CD8-positive, alpha-beta memory T cell (primary cell): ENCODE measurements at regions not wholly inside any gene's neighbourhood (a gene's known extent, or its start where the extent isn't known, plus 50 kb on each side); places are given as distances from the start of the nearest gene placed in this dataset.
"Not testable (repeated sequence)": the region's sequence is repeated elsewhere in the genome, so short reads cannot be mapped to it uniquely, and the experiment has no call there.

Source experiments
- CTCF ChIA-PET: fragments of 350-600 bp; sonication (Branson Sonifier 250); formaldehyde crosslinking; loops from one replicate; lab custom pipeline; 2021; ENCODE audit warnings: antibody characterized with exemption; lab: Charles Lee
- POLR2A ChIA-PET: fragments of 350-600 bp; sonication (Branson Sonifier 250); formaldehyde crosslinking; loops from one replicate; lab custom pipeline; 2021; ENCODE audit warnings: antibody characterized with exemption; lab: Charles Lee
- DNase-seq, 5 donors: peaks; one replicate each; pipeline versions ENCODE4 v3.0.0 to v3.0.0-alpha.2; 2020 to 2022; ENCODE audit warnings: mixed read lengths in 1 of 5
- H3K27ac ChIP-seq: one replicate; pipeline ENCODE4 v1.7.0; 2013; ENCODE audit warnings: low read depth, mild to moderate bottlenecking, low read length, moderate library complexity
- H3K27me3 ChIP-seq: 2 replicates; pipeline ENCODE4 v1.7.0; 2013; ENCODE audit warnings: low read length, mild to moderate bottlenecking; ENCODE audit not compliant: insufficient read depth, poor library complexity, severe bottlenecking
- H3K36me3 ChIP-seq: 2 replicates; pipeline ENCODE4 v1.7.0; 2013; ENCODE audit warnings: mild to moderate bottlenecking, low read length, moderate library complexity; ENCODE audit not compliant: insufficient read depth
- H3K4me1 ChIP-seq: 2 replicates; pipeline ENCODE4 v1.7.0; 2013; ENCODE audit warnings: mild to moderate bottlenecking, low read length, moderate library complexity; ENCODE audit not compliant: insufficient read depth
- H3K4me3 ChIP-seq: 2 replicates; pipeline ENCODE4 v1.7.0; 2013; ENCODE audit warnings: mild to moderate bottlenecking, low read length
- H3K9me3 ChIP-seq: 2 replicates; pipeline ENCODE4 v1.7.0; 2013; ENCODE audit warnings: mild to moderate bottlenecking, low read length
- H3K27ac Mint-ChIP-seq, 8 donors: one replicate each; pipeline ENCODE4 v1.8.0; 2020 to 2021; ENCODE audit warnings: mixed read lengths in 8 of 8, mild to moderate bottlenecking in 6 of 8, inconsistent platforms in 3 of 8, moderate library complexity in 3 of 8
- H3K27me3 Mint-ChIP-seq, 2 donors: one replicate each; pipeline ENCODE4 v1.8.0; 2020 to 2021; ENCODE audit warnings: mixed read lengths in 2 of 2, mild to moderate bottlenecking in 1 of 2, moderate library complexity in 1 of 2
- H3K36me3 Mint-ChIP-seq, 3 donors: one replicate each; pipeline ENCODE4 v1.8.0; 2020 to 2021; ENCODE audit warnings: mixed read lengths in 3 of 3, inconsistent platforms in 1 of 3, mild to moderate bottlenecking in 1 of 3
- H3K4me1 Mint-ChIP-seq, 3 donors: one replicate each; pipeline ENCODE4 v1.8.0; 2020 to 2021; ENCODE audit warnings: mixed read lengths in 3 of 3, inconsistent platforms in 1 of 3, mild to moderate bottlenecking in 1 of 3
- H3K4me3 Mint-ChIP-seq, 7 donors: one replicate each; pipeline ENCODE4 v1.8.0; 2020 to 2021; ENCODE audit warnings: mixed read lengths in 7 of 7, mild to moderate bottlenecking in 6 of 7, moderate library complexity in 4 of 7, inconsistent platforms in 2 of 7
- H3K9me3 Mint-ChIP-seq, 5 donors: one replicate each; pipeline ENCODE4 v1.8.0; 2020 to 2022; ENCODE audit warnings: mixed read lengths in 5 of 5, mild to moderate bottlenecking in 3 of 5, moderate library complexity in 2 of 5, inconsistent platforms in 1 of 5

DNA sequence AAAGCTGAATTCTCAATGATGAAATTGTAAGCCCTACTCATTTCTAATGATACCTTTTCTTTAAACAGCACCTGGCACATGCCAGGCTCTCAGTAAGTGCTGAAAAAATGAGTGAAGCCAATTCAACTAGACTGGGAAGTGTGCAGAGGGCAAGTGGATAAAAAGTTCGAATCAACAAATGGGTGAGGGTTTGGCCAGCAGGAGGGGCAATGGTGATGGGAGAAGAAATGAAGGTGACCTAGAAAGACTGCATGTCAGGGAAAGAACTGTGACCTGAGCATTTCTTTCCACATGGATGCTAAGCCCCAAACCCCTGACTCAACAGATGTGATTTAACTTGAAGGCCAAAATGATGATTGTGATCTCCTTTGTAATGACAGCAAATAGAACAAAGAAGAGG is 54.6 kb downstream of the DKK1 start:
- no peak overlapping the region for H3K4me3 Mint-ChIP-seq
- Histone ChIP-seq H3K4me1 (no peaks in the 10 kb centered on the region), H3K9me3 (no peaks in the 10 kb centered on the region), H3K4me3 (no peak overlapping the region), H3K27me3 (no peaks in the 10 kb centered on the region), H3K27ac (no peak overlapping the region), H3K36me3 (no peaks in the 10 kb centered on the region)
- ChIA-PET POLR2A (no interaction called here), CTCF (no interaction called here)
- no peak overlapping the region for H3K27ac Mint-ChIP-seq
- peaks cover 4 to 20% (median 8%) of the 10 kb centered on the region in 5 donors for H3K9me3 Mint-ChIP-seq
- H3K36me3 Mint-ChIP-seq: no peaks in the 10 kb centered on the region
- no peaks in the 10 kb centered on the region for H3K4me1 Mint-ChIP-seq
- peaks cover 0 to 2% of the 10 kb centered on the region in 2 donors for H3K27me3 Mint-ChIP-seq
- no peak for DNase-seq

- H3K36me3 ChIP-seq, H3K4me1 Mint-ChIP-seq, H3K27me3 ChIP-seq, H3K27me3 Mint-ChIP-seq, H3K4me3 Mint-ChIP-seq, DNase-seq, H3K4me1 ChIP-seq, CTCF ChIA-PET, H3K27ac Mint-ChIP-seq, H3K9me3 ChIP-seq, H3K36me3 Mint-ChIP-seq, POLR2A ChIA-PET, H3K27ac ChIP-seq, H3K4me3 ChIP-seq: not testable (repeated sequence)
- H3K9me3 Mint-ChIP-seq: peaks cover 4 to 21% (median 9%) of the 10 kb centered on the region in 5 donors
These were observed 60.1 kb downstream of the DKK1 start for GRCh38 chr10:52374207-52374606.

- H3K36me3 ChIP-seq: no peaks in the 10 kb centered on the region
- H3K4me3 ChIP-seq: no peak overlapping the region
- H3K27ac ChIP-seq: no peak overlapping the region
- ChIA-PET POLR2A (no interaction called here), CTCF (no interaction called here)
- peaks cover 0 to 2% of the 10 kb centered on the region in 2 donors for H3K27me3 Mint-ChIP-seq
- H3K27ac Mint-ChIP-seq: no peak overlapping the region
- H3K9me3 Mint-ChIP-seq: peaks cover 4 to 20% (median 11%) of the 10 kb centered on the region in 5 donors
- H3K27me3 ChIP-seq: no peaks in the 10 kb centered on the region
- H3K4me3 Mint-ChIP-seq: no peak overlapping the region
- no peak for DNase-seq
- H3K4me1 ChIP-seq: no peaks in the 10 kb centered on the region
- no peaks in the 10 kb centered on the region for H3K4me1 Mint-ChIP-seq
- no peaks in the 10 kb centered on the region for H3K9me3 ChIP-seq
- H3K36me3 Mint-ChIP-seq: peaks cover 0 to 1% (median 0%) of the 10 kb centered on the region in 3 donors
These were observed 62.7 kb downstream of the DKK1 start for GRCh38 chr10:52376694-52377354.

DNA sequence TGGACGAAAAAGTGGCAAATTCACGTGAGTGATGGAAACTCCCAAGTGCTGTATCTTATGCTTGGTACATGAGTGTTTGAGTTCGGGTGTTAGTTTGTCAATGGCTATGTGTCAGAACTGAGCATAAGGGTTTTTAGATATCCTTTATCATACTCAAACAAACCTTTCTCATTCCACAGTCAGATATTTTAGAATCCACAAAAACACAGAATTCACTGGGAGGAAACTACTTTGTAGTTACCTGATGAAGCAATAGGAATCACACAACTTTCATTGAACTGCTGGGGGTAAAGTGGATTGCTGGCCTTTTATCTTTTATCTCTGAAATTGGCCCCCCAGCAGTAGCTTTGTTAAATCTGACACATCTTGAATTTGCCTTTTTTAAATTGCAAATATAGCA is 64.0 kb downstream of the DKK1 start:
- H3K36me3 Mint-ChIP-seq: peaks cover 0 to 1% (median 0%) of the 10 kb centered on the region in 3 donors
- H3K27ac Mint-ChIP-seq: no peak overlapping the region
- Histone ChIP-seq H3K27me3 (no peaks in the 10 kb centered on the region), H3K36me3 (no peaks in the 10 kb centered on the region), H3K27ac (no peak overlapping the region), H3K4me3 (no peak overlapping the region), H3K4me1 (no peaks in the 10 kb centered on the region), H3K9me3 (no peaks in the 10 kb centered on the region)
- H3K9me3 Mint-ChIP-seq: peaks cover 4 to 12% (median 11%) of the 10 kb centered on the region in 5 donors
- no peaks in the 10 kb centered on the region for H3K27me3 Mint-ChIP-seq
- ChIA-PET CTCF (no interaction called here), POLR2A (no interaction called here)
- H3K4me1 Mint-ChIP-seq: no peaks in the 10 kb centered on the region
- no peak for DNase-seq
- no peak overlapping the region for H3K4me3 Mint-ChIP-seq

DNA sequence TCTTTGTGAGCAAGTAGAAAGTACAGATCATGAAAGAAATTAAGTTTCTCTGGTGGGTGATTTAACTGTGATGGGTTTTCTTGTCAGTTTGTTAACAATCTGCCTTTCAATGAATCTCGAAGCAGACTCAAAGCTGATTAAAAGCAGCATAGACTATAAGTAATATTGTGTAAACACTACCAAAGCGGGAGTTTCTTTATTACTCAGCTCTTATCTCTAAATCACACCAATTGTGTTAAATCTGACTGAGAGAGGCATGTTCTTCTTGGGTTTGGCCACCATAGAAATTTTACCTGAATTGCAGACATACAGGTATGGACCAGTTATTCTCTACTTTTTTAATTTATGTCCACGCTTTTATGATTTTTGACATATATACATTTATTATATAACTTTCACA is 65.2 kb downstream of the DKK1 start:
- no peaks in the 10 kb centered on the region for H3K27me3 Mint-ChIP-seq
- no peak overlapping the region for H3K4me3 Mint-ChIP-seq
- no peak overlapping the region for H3K27ac Mint-ChIP-seq
- H3K4me1 Mint-ChIP-seq: no peaks in the 10 kb centered on the region
- peaks cover 5 to 17% (median 11%) of the 10 kb centered on the region in 5 donors for H3K9me3 Mint-ChIP-seq
- ChIA-PET CTCF (no interaction called here), POLR2A (no interaction called here)
- Histone ChIP-seq H3K4me3 (no peak overlapping the region), H3K9me3 (no peaks in the 10 kb centered on the region), H3K27ac (no peak overlapping the region), H3K36me3 (no peaks in the 10 kb centered on the region), H3K4me1 (no peaks in the 10 kb centered on the region), H3K27me3 (no peaks in the 10 kb centered on the region)
- no peak for DNase-seq
- peaks cover 0 to 1% (median 0%) of the 10 kb centered on the region in 3 donors for H3K36me3 Mint-ChIP-seq

DNA sequence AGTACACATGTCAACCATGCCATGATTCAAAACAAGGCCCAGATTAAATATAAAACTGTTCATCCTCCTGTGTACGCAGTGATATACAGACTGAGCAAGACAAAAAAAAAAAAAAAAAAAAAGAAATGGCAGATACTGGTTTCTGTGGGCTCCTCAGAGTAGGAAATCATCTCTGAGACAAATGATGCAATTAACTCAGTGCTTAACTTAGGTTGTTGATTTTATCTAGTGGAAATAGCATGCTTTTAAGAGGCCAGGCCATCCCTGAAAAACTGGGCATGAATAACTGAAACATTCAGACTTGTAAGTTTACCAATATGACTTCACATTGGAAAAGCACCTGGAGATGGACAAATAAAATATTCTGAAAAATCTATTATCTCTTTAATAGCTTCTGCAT is 69.0 kb downstream of the DKK1 start:
- Histone ChIP-seq H3K4me3 (no peak overlapping the region), H3K4me1 (no peaks in the 10 kb centered on the region), H3K36me3 (no peaks in the 10 kb centered on the region), H3K27me3 (no peaks in the 10 kb centered on the region), H3K9me3 (no peaks in the 10 kb centered on the region), H3K27ac (no peak overlapping the region)
- ChIA-PET POLR2A (no interaction called here), CTCF (interaction anchor here (1.6 kb wide), 1 partner anchor 16 kb away, joined by 4 read pairs; no protein-coding TSS in a partner anchor)
- Mint-ChIP-seq H3K27me3 (no peaks in the 10 kb centered on the region), H3K4me1 (no peaks in the 10 kb centered on the region), H3K4me3 (no peak overlapping the region), H3K9me3 (peaks cover 2 to 7% (median 5%) of the 10 kb centered on the region in 5 donors), H3K27ac (no peak overlapping the region), H3K36me3 (no peaks in the 10 kb centered on the region)
- DNase-seq: no peak

DNA sequence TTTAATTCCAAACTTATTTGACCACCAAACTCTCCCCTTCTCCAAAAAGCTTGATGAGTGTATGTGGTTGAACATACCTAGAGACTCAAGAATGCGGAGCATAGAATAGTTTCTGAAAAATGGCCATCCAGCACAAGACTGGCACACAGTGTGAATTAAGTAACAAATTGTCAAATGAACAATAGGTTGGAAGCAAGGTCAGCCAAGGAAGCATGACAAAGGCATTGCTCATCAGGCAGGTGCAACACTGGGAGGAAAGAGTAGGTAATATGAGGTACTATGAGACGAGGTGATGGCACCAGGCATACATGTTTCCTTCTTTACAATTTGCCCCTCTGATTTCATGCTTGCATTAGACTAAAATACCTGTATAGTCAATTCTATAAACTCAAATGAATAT is 73.7 kb downstream of the DKK1 start:
- H3K9me3 ChIP-seq: no peaks in the 10 kb centered on the region
- POLR2A ChIA-PET: no interaction called here
- H3K27me3 Mint-ChIP-seq: no peaks in the 10 kb centered on the region
- DNase-seq: no peak
- no peaks in the 10 kb centered on the region for H3K4me1 Mint-ChIP-seq
- H3K4me1 ChIP-seq: no peaks in the 10 kb centered on the region
- H3K27ac ChIP-seq: no peak overlapping the region
- H3K9me3 Mint-ChIP-seq: peaks cover 0 to 24% (median 7%) of the 10 kb centered on the region in 5 donors
- no peaks in the 10 kb centered on the region for H3K27me3 ChIP-seq
- CTCF ChIA-PET: no interaction called here
- H3K4me3 Mint-ChIP-seq: no peak overlapping the region
- H3K27ac Mint-ChIP-seq: no peak overlapping the region
- no peak overlapping the region for H3K4me3 ChIP-seq
- no peaks in the 10 kb centered on the region for H3K36me3 ChIP-seq
- no peaks in the 10 kb centered on the region for H3K36me3 Mint-ChIP-seq

- no peak overlapping the region for H3K4me3 ChIP-seq
These were observed 76.3 kb downstream of the DKK1 start for GRCh38 chr10:52390388-52390787.

More at GRCh38 chr10:52390388-52390787, 76.3 kb downstream of the DKK1 start:
- Histone ChIP-seq H3K27ac (no peak overlapping the region), H3K27me3 (no peaks in the 10 kb centered on the region), H3K9me3 (no peaks in the 10 kb centered on the region), H3K4me1 (no peaks in the 10 kb centered on the region), H3K36me3 (no peaks in the 10 kb centered on the region)
- Mint-ChIP-seq H3K36me3 (no peaks in the 10 kb centered on the region), H3K9me3 (peaks cover 2 to 25% (median 9%) of the 10 kb centered on the region in 5 donors), H3K4me1 (no peaks in the 10 kb centered on the region), H3K4me3 (no peak overlapping the region), H3K27ac (no peak overlapping the region), H3K27me3 (no peaks in the 10 kb centered on the region)
- ChIA-PET CTCF (no interaction called here), POLR2A (no interaction called here)
- no peak for DNase-seq
